ENCODE measurements at regions not wholly inside any gene's neighbourhood (a gene's known extent, or its start where the extent isn't known, plus 50 kb on each side); places are given as distances from the start of the nearest gene placed in this dataset.

GRCh38 chr2:46245869-46246268 lies 51.3 kb upstream of the EPAS1 start:
- H3K4me3 ChIP-seq (ENCODE audit: low read length): no peak overlapping the region
- no peak for TF ChIP-seq CTCF (IDR thresholded peaks at IDR 0.05; ENCODE audit: low read length)
- no peak for TF ChIP-seq EZH2phosphoT487 (IDR thresholded peaks at IDR 0.05; ENCODE audit: low read length)
- no peak for TF ChIP-seq EZH2 (optimal IDR thresholded peaks at IDR 0.05; ENCODE audit: low read depth, low read length)
- no peak overlapping the region for H2AFZ ChIP-seq (ENCODE audit: low read length)
- H3K4me1 ChIP-seq (ENCODE audit: low read length): no peaks in the 10 kb centered on the region
- H4K20me1 ChIP-seq (ENCODE audit: insufficient read depth, low read length): no peaks in the 10 kb centered on the region
- no peaks in the 10 kb centered on the region for H3K9me2 ChIP-seq (replicated peaks; ENCODE audit: insufficient read depth, low read length)
- no peak overlapping the region for H3K9ac ChIP-seq (ENCODE audit: low read length)
- H3K79me2 ChIP-seq (ENCODE audit: low read length): no peaks in the 10 kb centered on the region
- H3K9me3 ChIP-seq (replicated peaks; ENCODE audit: insufficient read depth, low read length): no peaks in the 10 kb centered on the region
- DNase-seq: no peak
- no peaks in the 10 kb centered on the region for H3F3A ChIP-seq (ENCODE audit: insufficient read depth, low read length)
- no peak overlapping the region for H3K27ac ChIP-seq (ENCODE audit: low read length)
- H3K36me3 ChIP-seq (replicated peaks; ENCODE audit: insufficient read depth, low read length): no peaks in the 10 kb centered on the region
- H3K27me3 ChIP-seq (replicated peaks; ENCODE audit: insufficient read depth, low read length): no peaks in the 10 kb centered on the region
- no peak overlapping the region for H3K4me2 ChIP-seq (ENCODE audit: low read depth, low read length)

- Histone ChIP-seq H3K27ac (ENCODE audit: low read length) (no peak overlapping the region), H3K9ac (ENCODE audit: low read length) (no peak overlapping the region), H3K4me1 (ENCODE audit: low read length) (no peaks in the 10 kb centered on the region)
These were observed 50.4 kb upstream of the EPAS1 start for GRCh38 chr2:46246790-46247189.

More at GRCh38 chr2:46246790-46247189, 50.4 kb upstream of the EPAS1 start:
- Histone ChIP-seq H3K9me3 (replicated peaks; ENCODE audit: insufficient read depth, low read length) (no peaks in the 10 kb centered on the region), H3K9me2 (replicated peaks; ENCODE audit: insufficient read depth, low read length) (no peaks in the 10 kb centered on the region), H4K20me1 (ENCODE audit: insufficient read depth, low read length) (no peaks in the 10 kb centered on the region), H3K4me2 (ENCODE audit: low read depth, low read length) (no peak overlapping the region), H3K4me3 (ENCODE audit: low read length) (no peak overlapping the region), H3F3A (ENCODE audit: insufficient read depth, low read length) (no peaks in the 10 kb centered on the region), H3K79me2 (ENCODE audit: low read length) (no peaks in the 10 kb centered on the region), H3K27me3 (replicated peaks; ENCODE audit: insufficient read depth, low read length) (no peaks in the 10 kb centered on the region), H2AFZ (ENCODE audit: low read length) (no peak overlapping the region), H3K36me3 (replicated peaks; ENCODE audit: insufficient read depth, low read length) (no peaks in the 10 kb centered on the region)
- DNase-seq: no peak
- TF ChIP-seq CTCF (IDR thresholded peaks at IDR 0.05; ENCODE audit: low read length) (no peak), EZH2phosphoT487 (IDR thresholded peaks at IDR 0.05; ENCODE audit: low read length) (no peak), EZH2 (optimal IDR thresholded peaks at IDR 0.05; ENCODE audit: low read depth, low read length) (no peak)

All from MM.1S (cell line).